ENCODE measurements at regions not wholly inside any gene's neighbourhood (a gene's known extent, or its start where the extent isn't known, plus 50 kb on each side); places are given as distances from the start of the nearest gene placed in this dataset.

DNA sequence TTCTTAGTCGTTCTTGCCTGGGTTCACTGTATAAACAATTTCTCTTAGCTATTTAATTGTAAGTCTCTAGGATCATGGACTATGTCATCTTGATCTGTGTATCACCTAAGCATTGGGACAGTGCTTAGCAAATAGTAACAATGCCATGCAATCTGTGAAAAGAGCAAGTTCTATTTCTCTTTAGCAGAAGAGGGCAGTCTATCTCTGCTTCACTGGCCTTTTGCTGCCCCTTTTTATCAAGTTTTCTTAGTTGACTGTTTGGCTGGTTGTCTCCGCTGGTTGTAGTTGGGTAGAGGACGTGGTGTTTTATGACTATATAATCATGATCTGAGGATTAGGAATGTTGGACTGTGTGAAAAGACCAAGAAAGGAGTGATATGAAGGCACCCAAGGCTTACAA lies 315.0 kb downstream of the JRKL start:
- no peak for FAIRE-seq
- ChIA-PET POLR2A (no interaction called here), CTCF (interaction anchor here (0.8 kb wide), 1 partner anchor 436 kb away, joined by 3 read pairs; no protein-coding TSS in a partner anchor)

DNA sequence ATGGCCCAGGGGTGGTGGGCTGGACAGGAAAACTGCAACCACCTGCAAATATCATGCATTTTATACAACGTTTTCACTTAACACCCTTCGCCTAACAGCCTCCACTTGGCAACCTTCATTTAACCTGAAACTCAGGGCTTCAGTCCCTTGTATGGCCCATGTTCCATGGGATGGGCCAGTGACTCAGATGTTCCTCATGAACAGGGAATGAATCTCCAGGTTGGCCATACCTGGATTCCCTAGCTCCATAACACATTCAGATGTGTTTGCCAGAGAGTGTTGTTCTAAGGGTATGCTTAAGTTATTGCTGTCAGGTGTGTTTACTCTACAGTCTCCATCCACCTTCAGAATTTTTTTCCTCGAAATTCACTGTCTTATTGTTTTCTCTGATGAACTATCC lies 316.9 kb downstream of the JRKL start:
- no peak for FAIRE-seq
- CTCF ChIA-PET: interaction anchor here (1.3 kb wide), 1 partner anchor 243 kb away, joined by 3 read pairs; no protein-coding TSS in a partner anchor

More for the DNA sequence above, 315.0 kb downstream of the JRKL start:
- H3K27me3 ChIP-seq (ENCODE audit: control insufficient read depth in 2 of 2, insufficient read depth in 2 of 2, low read length in 2 of 2): no peaks in the 10 kb centered on the region
- no peaks in the 10 kb centered on the region for H4K20me1 ChIP-seq (replicated peaks; ENCODE audit: control insufficient read depth, extremely low read depth, insufficient read depth, low read length)
- intact Hi-C loops (cut with micrococcal nuclease) (no loop called here), dilution Hi-C loops (cut with MboI; ENCODE audit: extremely low pct_ligation_motif_present, low sequenced_read_pairs) (no loop called here)
- no peaks in the 10 kb centered on the region for H3K36me3 ChIP-seq (ENCODE audit: control insufficient read depth in 2 of 2, extremely low read depth in 1 of 2, insufficient read depth in 2 of 2, low read length in 2 of 2)
- no peaks in the 10 kb centered on the region for H3K9me3 ChIP-seq (replicated peaks; ENCODE audit: control insufficient read depth, insufficient read depth, low read length)
- no peaks in the 10 kb centered on the region for H3K79me2 ChIP-seq (ENCODE audit: control insufficient read depth, insufficient read depth, low read length)
- BruUV-seq (replicated peaks): no TSS peak
- H3K9me1 ChIP-seq (replicated peaks; ENCODE audit: control insufficient read depth, extremely low read depth, insufficient read depth, low read length): no peaks in the 10 kb centered on the region
- H3K4me3 ChIP-seq (replicated peaks in 1 of 3; ENCODE audit: insufficient read depth in 1 of 3, low read depth in 1 of 3, low read length in 3 of 3): no peak overlapping the region
- H2AFZ ChIP-seq (ENCODE audit: low read depth, low read length): no peak overlapping the region
- no peak overlapping the region for H3K4me2 ChIP-seq (ENCODE audit: insufficient read depth, low read length)
- no peak overlapping the region for H3K27ac ChIP-seq (ENCODE audit: insufficient read depth, low read depth, low read length)
- no peak overlapping the region for H3K9ac ChIP-seq (replicated peaks; ENCODE audit: extremely low read depth, insufficient read depth, low read length)
- TF ChIP-seq POLR2A (IDR thresholded peaks at IDR 0.05; ENCODE audit: low read depth, low read length): no peak
- TF ChIP-seq, protein P1, sequence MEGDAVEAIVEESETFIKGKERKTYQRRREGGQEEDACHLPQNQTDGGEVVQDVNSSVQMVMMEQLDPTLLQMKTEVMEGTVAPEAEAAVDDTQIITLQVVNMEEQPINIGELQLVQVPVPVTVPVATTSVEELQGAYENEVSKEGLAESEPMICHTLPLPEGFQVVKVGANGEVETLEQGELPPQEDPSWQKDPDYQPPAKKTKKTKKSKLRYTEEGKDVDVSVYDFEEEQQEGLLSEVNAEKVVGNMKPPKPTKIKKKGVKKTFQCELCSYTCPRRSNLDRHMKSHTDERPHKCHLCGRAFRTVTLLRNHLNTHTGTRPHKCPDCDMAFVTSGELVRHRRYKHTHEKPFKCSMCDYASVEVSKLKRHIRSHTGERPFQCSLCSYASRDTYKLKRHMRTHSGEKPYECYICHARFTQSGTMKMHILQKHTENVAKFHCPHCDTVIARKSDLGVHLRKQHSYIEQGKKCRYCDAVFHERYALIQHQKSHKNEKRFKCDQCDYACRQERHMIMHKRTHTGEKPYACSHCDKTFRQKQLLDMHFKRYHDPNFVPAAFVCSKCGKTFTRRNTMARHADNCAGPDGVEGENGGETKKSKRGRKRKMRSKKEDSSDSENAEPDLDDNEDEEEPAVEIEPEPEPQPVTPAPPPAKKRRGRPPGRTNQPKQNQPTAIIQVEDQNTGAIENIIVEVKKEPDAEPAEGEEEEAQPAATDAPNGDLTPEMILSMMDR (IDR thresholded peaks at IDR 0.05; ENCODE audit: extremely low read depth in 1 of 2, insufficient read depth in 1 of 2, low read depth in 1 of 2, low read length in 2 of 2): no peak
- peak; percentile 9 for DNase-seq (ENCODE audit: low read depth, low spot score)
- no peaks in the 10 kb centered on the region for H3K4me1 ChIP-seq (ENCODE audit: control insufficient read depth, extremely low read depth, insufficient read depth, low read length)

More for the DNA sequence above, 316.9 kb downstream of the JRKL start:
- H3K36me3 ChIP-seq (ENCODE audit: control insufficient read depth in 2 of 2, extremely low read depth in 1 of 2, insufficient read depth in 2 of 2, low read length in 2 of 2): no peaks in the 10 kb centered on the region
- DNase-seq (ENCODE audit: low read depth, low spot score): no peak
- intact Hi-C loops (cut with micrococcal nuclease) (no loop called here), dilution Hi-C loops (cut with MboI; ENCODE audit: extremely low pct_ligation_motif_present, low sequenced_read_pairs) (no loop called here)
- no peaks in the 10 kb centered on the region for H3K27me3 ChIP-seq (ENCODE audit: control insufficient read depth in 2 of 2, insufficient read depth in 2 of 2, low read length in 2 of 2)
- no peaks in the 10 kb centered on the region for H3K9me3 ChIP-seq (replicated peaks; ENCODE audit: control insufficient read depth, insufficient read depth, low read length)
- no peaks in the 10 kb centered on the region for H4K20me1 ChIP-seq (replicated peaks; ENCODE audit: control insufficient read depth, extremely low read depth, insufficient read depth, low read length)
- H3K4me2 ChIP-seq (ENCODE audit: insufficient read depth, low read length): no peak overlapping the region
- no peaks in the 10 kb centered on the region for H3K9me1 ChIP-seq (replicated peaks; ENCODE audit: control insufficient read depth, extremely low read depth, insufficient read depth, low read length)
- no peaks in the 10 kb centered on the region for H3K4me1 ChIP-seq (ENCODE audit: control insufficient read depth, extremely low read depth, insufficient read depth, low read length)
- H3K27ac ChIP-seq (ENCODE audit: insufficient read depth, low read depth, low read length): no peak overlapping the region
- TF ChIP-seq EZH2 (IDR thresholded peaks at IDR 0.05; ENCODE audit: borderline replicate concordance, low read depth, low read length, severe bottlenecking): no peak
- TF ChIP-seq, protein P1 (IDR thresholded peaks at IDR 0.05; ENCODE audit: extremely low read depth in 1 of 2, insufficient read depth in 1 of 2, low read depth in 1 of 2, low read length in 2 of 2): no peak
- no peak for TF ChIP-seq POLR2AphosphoS5 (IDR thresholded peaks at IDR 0.05; ENCODE audit: insufficient read depth, low read depth, low read length)
- no peak for TF ChIP-seq POLR2A (IDR thresholded peaks at IDR 0.05; ENCODE audit: low read depth, low read length)
- TF ChIP-seq MYC (IDR thresholded peaks at IDR 0.05; ENCODE audit: low read depth, low read length): no peak
- no peak for TF ChIP-seq GATA2 (IDR thresholded peaks at IDR 0.05; ENCODE audit: insufficient read depth, insufficient read length, low read depth, low read length)
- TF ChIP-seq FOS (IDR thresholded peaks at IDR 0.05; ENCODE audit: borderline replicate concordance, insufficient read depth, low read length): no peak
- no peak for TF ChIP-seq JUN (IDR thresholded peaks at IDR 0.05; ENCODE audit: borderline replicate concordance, insufficient read depth, insufficient read length, low read depth)
- TF ChIP-seq, protein P2, sequence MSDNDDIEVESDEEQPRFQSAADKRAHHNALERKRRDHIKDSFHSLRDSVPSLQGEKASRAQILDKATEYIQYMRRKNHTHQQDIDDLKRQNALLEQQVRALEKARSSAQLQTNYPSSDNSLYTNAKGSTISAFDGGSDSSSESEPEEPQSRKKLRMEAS (IDR thresholded peaks at IDR 0.05; ENCODE audit: insufficient read depth, insufficient read length): no peak
- H2AFZ ChIP-seq (ENCODE audit: low read depth, low read length): no peak overlapping the region
- no peaks in the 10 kb centered on the region for H3K79me2 ChIP-seq (ENCODE audit: control insufficient read depth, insufficient read depth, low read length)
- no peak overlapping the region for H3K4me3 ChIP-seq (replicated peaks in 1 of 3; ENCODE audit: insufficient read depth in 1 of 3, low read depth in 1 of 3, low read length in 3 of 3)
- H3K9ac ChIP-seq (replicated peaks; ENCODE audit: extremely low read depth, insufficient read depth, low read length): no peak overlapping the region
- no TSS peak for BruUV-seq (replicated peaks)
- POLR2A ChIA-PET: no interaction called here

All from endothelial cell of umbilical vein (primary cell).